T1000 (cell line): ENCODE measurements at regions not wholly inside any gene's neighbourhood (a gene's known extent, or its start where the extent isn't known, plus 50 kb on each side); places are given as distances from the start of the nearest gene placed in this dataset.
"Not testable (repeated sequence)": the region's sequence is repeated elsewhere in the genome, so short reads cannot be mapped to it uniquely, and the experiment has no call there.

ENCODE experiments used
- DNase-seq: peaks from one replicate; lab custom pipeline; 2025; ENCODE audit warnings: mixed read lengths; lab: John Stamatoyannopoulos, UW

GRCh38 chrX:88828011-88828410 lies 81.0 kb downstream of the CPXCR1 start:
- DNase-seq = no peak

DNA sequence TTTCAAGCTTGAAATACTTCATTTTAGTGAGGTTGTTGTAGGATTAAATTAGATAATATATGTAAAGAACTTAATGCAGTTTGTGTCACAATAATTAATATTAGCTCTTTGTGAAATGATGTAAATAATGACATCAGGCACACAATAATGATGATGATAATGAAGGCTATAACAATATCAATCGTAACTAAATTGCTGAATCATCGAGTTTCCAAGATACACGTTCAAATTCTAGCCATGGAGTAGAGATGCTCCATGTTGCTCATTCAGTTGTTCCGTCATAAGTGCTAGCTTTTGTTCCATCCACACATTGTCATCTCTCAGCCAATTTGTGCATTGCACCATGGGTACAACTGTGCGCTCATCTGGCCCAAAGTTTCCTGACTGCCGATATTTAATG lies 83.1 kb downstream of the CPXCR1 start:
- no peak for DNase-seq

- DNase-seq = not testable (repeated sequence)
Observed at GRCh38 chrX:88837721-88838120, 90.7 kb downstream of the CPXCR1 start.

DNA sequence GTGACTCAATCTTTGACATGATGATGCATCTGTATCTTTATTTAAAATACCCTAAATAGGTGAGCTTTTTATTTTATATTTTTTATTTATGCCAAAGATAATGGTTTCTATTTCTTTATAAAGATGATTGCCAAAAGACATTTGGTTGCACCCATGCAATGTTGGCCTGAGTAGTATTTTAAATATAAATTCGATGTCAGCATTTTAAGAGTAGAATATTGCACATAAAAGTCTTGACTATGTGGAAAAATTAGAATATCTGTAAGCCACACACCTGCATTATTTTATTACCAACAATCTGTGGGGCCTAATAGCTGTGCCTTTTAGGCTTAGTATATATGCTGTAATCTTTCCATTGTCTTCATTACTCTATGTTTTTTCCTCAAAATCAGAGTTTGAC lies 91.4 kb downstream of the CPXCR1 start:
- DNase-seq = no peak

DNA sequence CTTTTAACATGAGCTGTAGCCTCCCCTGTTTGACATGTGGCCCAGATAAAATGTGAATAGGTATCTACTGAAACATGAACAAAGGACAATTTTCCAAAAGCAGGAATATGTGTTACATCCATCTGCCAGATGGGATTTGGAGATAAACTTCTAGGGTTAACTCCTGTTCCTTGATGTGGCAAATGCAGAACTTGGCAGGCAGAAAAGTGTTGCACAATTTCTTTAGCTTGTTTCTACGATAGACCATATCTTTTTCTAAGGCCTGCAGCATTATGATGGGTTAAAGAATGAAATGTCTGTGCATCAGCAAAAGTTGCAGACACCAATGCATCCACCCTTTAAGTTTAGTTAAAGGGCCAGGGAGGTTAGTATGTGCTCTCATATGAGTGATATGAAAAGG lies 96.8 kb downstream of the CPXCR1 start:
- DNase-seq = not testable (repeated sequence)

GRCh38 chrX:88853925-88854324 lies 106.9 kb downstream of the CPXCR1 start:
- DNase-seq = no peak

DNA sequence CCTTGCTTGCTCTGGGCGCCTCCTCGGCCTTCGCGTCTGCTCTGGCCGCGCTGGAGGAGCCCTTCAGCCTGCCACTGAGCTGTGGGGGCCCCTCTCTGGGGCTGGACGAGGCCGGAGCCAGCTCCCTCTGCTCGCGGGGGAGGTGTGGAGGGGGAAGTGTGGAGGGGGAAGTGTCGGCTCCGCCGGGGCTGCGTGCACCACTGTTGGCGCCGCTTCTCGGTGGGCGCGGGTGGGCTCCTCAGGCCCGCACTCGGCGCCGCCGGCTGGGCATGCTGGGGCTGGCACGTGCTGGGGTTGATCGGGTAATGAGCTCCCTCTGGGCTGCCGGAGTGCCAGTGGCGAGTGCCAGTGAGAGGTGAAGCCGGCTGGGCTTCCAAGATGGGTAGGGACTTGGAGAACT lies 116.7 kb downstream of the CPXCR1 start:
- no peak for DNase-seq

- DNase-seq = no peak
Observed at GRCh38 chrX:88865634-88866033, 118.6 kb downstream of the CPXCR1 start.

DNA sequence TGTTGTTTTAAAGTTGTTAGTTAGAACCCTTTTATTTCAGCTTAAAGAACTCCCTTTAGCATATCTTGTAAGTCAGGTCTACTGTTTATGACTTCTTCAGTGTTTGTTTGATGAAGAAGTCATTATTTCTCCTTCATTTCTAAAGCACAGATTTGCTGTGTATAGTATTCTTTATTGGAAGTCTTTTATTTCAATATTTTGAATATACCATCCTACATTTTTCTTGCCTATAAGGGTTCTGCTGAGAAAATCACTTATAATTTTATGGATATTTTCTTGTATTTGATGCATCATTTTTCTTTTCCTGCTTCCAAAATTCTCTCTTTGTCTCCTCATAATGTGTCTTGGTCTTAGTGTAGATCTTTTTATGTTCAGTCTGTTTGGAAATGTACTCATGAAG lies 134.5 kb downstream of the CPXCR1 start:
- no peak for DNase-seq

- peak; percentile 0 for DNase-seq
Observed at GRCh38 chrX:88883200-88883599, 136.2 kb downstream of the CPXCR1 start.

DNA sequence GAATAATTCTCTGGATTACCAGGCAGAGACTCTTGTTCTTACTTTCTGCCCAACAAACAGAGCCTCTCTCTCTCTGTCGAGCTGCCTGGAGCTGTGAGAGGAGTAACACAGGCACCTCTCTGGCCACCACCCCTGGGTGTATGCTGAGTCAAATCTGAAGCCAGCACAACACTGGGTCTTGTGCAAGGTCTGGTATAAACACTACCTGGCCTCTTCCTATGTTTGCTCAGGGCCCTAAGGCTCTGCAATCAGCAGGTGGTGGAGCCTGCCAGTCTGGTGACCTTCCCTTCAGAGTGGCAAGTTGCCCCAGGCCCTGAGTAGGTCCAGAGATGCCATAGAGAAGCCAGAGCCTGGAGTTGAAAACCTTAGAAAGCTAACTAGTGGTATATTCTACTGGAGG lies 139.9 kb downstream of the CPXCR1 start:
- DNase-seq = no peak

DNA sequence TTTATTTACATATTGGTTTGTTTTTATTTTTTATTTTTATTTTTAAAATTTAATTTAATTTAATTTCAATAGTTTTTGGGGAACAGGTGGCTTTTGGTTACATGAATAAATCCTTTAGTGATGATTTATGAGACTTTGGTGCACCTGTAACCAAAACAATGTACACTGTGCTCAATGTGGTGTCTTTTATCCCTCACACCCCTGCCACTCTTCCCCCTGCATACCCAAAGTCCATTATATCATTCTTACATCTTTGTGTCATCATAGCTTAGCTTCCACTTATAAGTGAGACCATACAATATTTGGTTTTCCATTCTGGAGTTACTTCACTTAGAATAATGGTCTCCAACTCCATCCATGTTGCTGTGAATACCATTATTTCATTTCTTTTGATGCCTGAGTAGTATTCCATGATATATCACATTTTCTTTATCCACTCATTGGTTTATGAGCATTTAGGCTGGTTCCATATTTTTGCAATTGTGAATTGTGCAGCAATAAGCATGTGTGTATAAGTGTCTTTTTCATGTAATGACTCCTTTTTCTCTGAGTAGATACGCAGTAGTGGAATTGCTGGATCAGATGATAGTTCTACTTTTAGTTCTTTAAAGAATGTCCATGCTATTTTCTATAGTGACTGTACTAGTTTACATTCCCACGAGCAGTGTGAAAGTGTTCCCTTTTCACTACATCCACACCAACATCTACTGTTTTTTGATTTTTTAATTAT lies 157.1 kb downstream of the CPXCR1 start:
- DNase-seq = no peak

DNA sequence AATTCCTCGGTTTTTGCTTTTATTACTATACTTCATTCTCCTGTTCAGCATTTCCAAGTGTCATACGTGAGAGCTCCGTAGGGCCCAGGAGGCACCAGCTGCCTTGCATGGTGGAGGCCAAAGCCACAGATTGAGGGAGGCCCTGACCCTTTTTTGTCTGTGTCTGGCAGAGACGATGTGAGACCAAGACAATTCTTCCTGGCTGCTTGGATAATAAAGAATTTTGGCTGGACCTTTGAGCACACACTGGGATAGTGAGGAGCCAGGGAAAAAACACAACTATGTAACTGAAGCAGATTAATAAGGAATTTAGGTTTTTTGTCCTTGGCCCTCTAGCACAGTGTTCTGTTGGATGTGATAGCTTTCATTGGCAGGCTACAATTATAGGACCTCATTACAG lies 161.0 kb downstream of the CPXCR1 start:
- DNase-seq = no peak

DNA sequence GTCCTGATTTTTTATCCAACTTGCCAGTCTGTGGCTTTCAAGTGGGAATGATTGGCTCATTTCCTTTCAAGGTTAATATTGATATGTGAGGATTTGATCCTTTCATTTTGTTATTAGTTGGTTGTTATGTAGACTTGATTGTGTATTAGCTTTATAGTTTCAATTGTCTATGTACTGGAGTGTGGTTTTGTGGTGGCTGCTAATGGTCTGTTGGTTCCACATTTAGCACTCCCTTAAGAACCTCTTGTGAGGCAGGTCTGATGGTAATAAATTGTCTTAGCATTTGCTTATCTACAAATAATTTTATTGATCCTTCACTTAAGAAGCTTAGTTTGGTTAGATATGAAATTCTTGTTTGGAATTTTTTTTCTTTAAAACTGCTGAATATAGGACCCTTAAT lies 190.6 kb downstream of the CPXCR1 start:
- DNase-seq = no peak

DNA sequence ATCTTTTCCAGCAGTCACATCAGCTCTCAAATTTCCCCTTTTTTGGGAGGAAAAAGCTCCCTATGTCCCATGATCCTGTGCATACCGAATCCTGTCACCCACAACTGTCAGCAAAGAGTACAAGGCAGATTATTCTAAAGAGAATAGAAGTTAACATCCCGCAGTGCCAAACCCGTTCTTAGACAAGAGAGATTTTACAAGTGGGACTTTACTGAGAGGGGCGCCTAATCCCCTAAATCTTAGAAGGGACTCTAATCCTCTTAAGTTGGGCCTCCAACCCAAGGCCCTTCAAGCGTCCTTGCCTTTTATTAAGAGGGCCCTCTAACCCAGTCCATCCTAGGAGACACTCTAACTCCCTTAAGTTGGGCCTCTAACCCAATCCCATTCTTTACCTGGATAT lies 193.9 kb downstream of the CPXCR1 start:
- no peak for DNase-seq

- DNase-seq = no peak
Observed at GRCh38 chrX:88944661-88945060, 197.6 kb downstream of the CPXCR1 start.

DNA sequence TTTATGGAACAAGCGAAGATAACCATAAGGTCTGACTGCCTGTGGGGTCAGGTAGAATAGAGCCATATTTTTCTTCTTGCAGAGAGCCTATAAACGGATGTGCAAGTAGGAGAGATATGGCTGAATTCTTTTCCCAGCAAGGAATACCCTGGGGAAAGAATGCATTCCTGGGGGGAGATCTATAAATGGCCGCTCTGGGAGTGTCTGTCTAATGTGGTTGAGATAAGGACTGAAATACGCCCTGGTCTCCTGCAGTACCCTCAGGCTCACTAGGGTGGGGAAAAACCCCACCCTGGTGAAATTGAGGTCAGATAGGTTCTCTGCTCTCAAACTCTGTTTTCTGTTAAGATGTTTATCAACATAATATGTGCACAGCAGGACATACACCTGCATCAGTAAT lies 209.0 kb downstream of the CPXCR1 start:
- DNase-seq = not testable (repeated sequence)

GRCh38 chrX:88977835-88978234 lies 230.8 kb downstream of the CPXCR1 start:
- DNase-seq = no peak

DNA sequence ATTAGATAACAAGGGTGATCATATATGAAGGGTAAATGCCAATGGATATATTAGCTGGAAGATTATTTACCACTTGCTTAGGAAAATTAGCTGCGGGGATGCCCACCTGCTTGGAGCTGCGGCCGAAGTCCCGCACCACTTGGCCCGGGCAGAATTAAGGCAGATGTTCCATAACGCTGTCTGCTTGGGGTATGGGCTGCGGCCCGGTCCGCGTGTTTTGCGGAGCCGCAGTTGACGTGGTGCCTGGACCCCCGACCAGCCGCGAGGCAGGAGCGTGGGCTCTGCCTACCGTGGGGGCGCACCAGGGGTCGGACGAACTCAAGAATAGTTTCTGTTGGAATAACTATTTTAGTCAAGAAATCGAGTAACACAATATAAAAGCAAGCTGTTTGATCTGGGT lies 235.2 kb downstream of the CPXCR1 start:
- no peak for DNase-seq

GRCh38 chrX:88982933-88983332 lies 235.9 kb downstream of the CPXCR1 start:
- DNase-seq = no peak

DNA sequence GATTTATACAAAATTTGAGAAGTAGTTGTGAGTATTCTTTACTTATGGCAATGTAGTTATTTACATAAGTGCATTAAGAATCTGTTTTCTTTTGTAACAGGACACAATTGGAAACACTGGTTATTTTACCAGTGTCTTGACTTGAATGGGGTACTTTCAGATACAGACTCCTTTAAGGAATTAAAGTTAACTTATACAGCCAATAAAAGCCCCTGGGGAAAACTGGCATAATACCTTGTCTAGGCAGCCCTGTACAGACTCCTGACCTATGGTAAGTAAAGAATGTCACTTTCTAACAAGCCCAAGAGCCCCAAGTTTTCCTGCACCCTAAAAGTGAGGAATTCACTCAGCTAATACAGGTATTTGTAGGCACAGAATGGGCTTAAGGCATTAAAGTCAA lies 241.8 kb downstream of the CPXCR1 start:
- DNase-seq = no peak

DNA sequence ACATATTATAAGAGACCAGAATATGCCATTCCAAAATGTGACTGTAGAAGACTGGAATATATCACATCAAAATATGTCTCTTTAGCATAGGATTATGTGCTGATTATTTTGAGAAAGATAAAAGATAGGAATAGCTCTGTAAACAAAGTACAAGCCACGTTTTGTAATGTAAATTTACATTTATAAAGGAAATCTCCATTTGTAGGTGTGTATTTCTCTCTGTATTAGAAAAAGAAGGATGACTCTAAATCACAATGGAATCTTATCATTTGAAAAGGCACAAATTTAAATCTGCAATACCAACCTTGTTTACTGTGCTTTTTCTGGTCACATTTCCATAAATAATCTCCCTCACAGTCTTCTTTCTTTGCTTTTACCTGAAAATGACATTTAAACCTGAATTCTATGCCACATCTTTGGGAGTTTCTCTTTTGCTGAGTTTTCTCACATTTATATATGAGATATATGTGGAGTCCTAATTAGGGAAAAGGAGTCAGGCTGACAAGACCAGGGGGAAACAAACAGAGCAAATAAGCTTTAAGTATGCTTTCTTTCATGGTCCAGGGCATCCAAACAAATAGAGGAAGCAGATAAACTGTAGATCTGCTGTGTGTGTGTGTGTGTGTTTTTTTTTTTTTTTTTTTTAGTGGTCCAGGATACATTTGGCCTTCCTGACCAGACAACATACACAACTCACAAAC lies 244.0 kb downstream of the CPXCR1 start:
- no peak for DNase-seq

DNA sequence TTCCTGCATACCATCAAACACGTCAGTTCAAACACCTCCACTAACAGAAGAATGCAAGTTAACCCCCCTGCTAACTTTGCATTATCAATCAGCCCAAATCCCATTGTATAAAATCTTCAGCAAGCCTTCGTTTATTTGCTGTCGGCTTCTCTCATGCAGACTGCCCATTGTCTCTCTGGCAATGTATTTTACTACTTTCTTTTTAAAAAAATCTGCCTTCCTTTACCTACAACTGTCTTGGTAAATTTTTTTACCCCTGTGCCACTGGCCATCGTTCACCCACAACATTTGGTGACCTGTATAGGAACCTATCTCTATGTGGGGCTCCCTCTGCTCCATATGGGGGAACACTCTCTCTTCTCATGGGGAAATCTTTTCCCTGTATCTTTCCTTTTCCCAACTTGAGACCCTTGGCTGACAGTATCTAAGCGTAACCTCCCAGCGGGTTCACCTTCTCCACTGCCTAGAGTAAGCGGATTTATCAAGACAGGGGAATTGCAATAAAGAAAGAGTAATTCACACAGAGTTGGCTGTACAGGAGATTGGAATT lies 244.6 kb downstream of the CPXCR1 start:
- no peak for DNase-seq

DNA sequence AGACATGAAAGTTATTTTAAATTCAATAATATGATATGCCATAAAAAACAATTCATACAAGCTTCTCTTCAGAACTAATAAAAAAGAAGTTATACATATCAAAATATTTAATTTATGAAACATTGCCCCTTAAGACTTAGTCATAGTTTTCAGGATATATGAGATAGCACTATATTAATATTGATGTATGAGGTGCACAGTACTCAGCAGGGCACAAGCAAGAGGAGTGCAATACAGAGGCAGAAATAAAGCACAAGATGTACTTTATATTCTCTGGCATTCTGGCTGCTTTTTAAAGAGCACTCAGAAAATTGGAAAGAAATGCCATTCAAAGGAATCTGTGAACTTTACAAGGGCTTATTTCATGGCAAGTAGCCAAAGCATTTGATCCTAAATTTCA lies 274.9 kb downstream of the CPXCR1 start:
- no peak for DNase-seq
